Muscle of arm (tissue), 1 donor: ENCODE measurements at regions not wholly inside any gene's neighbourhood (a gene's known extent, or its start where the extent isn't known, plus 50 kb on each side); places are given as distances from the start of the nearest gene placed in this dataset.
"Not testable (repeated sequence)": the region's sequence is repeated elsewhere in the genome, so short reads cannot be mapped to it uniquely, and the experiment has no call there.

ENCODE experiments used
- DNase-seq: peaks from one replicate; pipeline ENCODE4 v3.0.0-alpha.2; 2013

- no peak for DNase-seq
Measured at GRCh38 chr14:37842106-37842505, 246.7 kb downstream of the TTC6 start.

- no peak for DNase-seq
Measured at GRCh38 chr14:37843954-37844607, 248.7 kb downstream of the TTC6 start.

GRCh38 chr14:37844614-37845013 is 249.2 kb downstream of the TTC6 start:
- DNase-seq: no peak

- DNase-seq: no peak
Measured at GRCh38 chr14:37848985-37849621, 253.7 kb downstream of the TTC6 start.

- no peak for DNase-seq
Measured at GRCh38 chr14:37851054-37851453, 255.6 kb downstream of the TTC6 start.

- DNase-seq: no peak
Measured at GRCh38 chr14:37855871-37856270, 260.4 kb downstream of the TTC6 start.

- no peak for DNase-seq
Measured at GRCh38 chr14:37857774-37858266, 262.4 kb downstream of the TTC6 start.

- no peak for DNase-seq
Measured at GRCh38 chr14:37858733-37859132, 263.3 kb downstream of the TTC6 start.

GRCh38 chr14:37859177-37859576 is 263.7 kb downstream of the TTC6 start:
- DNase-seq: no peak

- DNase-seq: no peak
Measured at GRCh38 chr14:37862263-37862662, 266.8 kb downstream of the TTC6 start.

GRCh38 chr14:37864128-37864527 is 268.7 kb downstream of the TTC6 start:
- DNase-seq: no peak

- no peak for DNase-seq
Measured at GRCh38 chr14:37864861-37865718, 269.7 kb downstream of the TTC6 start.

GRCh38 chr14:37865719-37866549 is 270.5 kb downstream of the TTC6 start:
- DNase-seq: no peak

- no peak for DNase-seq
Measured at GRCh38 chr14:37869633-37870032, 274.2 kb downstream of the TTC6 start.

GRCh38 chr14:37870170-37870569 is 274.7 kb downstream of the TTC6 start:
- no peak for DNase-seq

GRCh38 chr14:37870632-37871346 is 275.4 kb downstream of the TTC6 start:
- DNase-seq: no peak

- not testable (repeated sequence) for DNase-seq
Measured at GRCh38 chr14:37874065-37874428, 278.6 kb downstream of the TTC6 start.

GRCh38 chr14:37874429-37875109 is 279.1 kb downstream of the TTC6 start:
- DNase-seq: peak; percentile 80

GRCh38 chr14:37888234-37888633 is 292.8 kb downstream of the TTC6 start:
- no peak for DNase-seq

- no peak for DNase-seq
Measured at GRCh38 chr14:37889087-37889486, 293.7 kb downstream of the TTC6 start.

- DNase-seq: no peak
Measured at GRCh38 chr14:37890095-37890494, 294.7 kb downstream of the TTC6 start.
